ENCODE measurements at regions not wholly inside any gene's neighbourhood (a gene's known extent, or its start where the extent isn't known, plus 50 kb on each side); places are given as distances from the start of the nearest gene placed in this dataset.

DNA sequence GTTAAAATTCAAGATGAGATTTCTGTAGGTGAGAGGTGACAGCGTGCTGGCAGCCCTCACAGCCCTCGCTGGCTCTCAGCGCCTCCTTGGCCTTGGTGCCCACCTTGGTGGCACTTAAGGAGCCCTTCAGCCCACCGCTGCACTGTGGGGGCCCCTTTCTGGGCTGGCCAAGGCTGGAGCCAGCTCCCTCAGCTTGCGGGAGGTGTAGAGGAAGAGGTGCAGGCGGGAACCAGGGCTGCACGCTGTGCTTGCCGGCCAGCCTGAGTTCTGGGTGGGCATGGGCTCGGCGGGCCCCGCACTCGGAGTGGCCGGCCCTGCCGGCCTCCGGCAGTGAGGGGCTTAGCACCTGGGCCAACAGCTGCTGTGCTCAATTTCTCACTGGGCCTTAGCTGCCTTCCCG, 320.0 kb upstream of the VWC2 start:
- Histone ChIP-seq H4K20me1 (ENCODE audit: insufficient read depth, low read length) (no peaks in the 10 kb centered on the region), H3K27me3 (ENCODE audit: insufficient read depth, low read length) (no peaks in the 10 kb centered on the region), H3K4me2 (ENCODE audit: low read length) (no peak overlapping the region), H3K9me3 (ENCODE audit: insufficient read depth, low read depth, low read length) (no peaks in the 10 kb centered on the region), H3K4me3 (ENCODE audit: insufficient read depth, low read depth, low read length) (no peak overlapping the region), H3K79me2 (ENCODE audit: insufficient read depth, low read length) (no peaks in the 10 kb centered on the region), H3K27ac (ENCODE audit: low read depth, low read length) (no peak overlapping the region), H3K9ac (ENCODE audit: low read length) (no peak overlapping the region), H3K4me1 (ENCODE audit: insufficient read depth, low read length) (no peaks in the 10 kb centered on the region), H2AFZ (ENCODE audit: low read depth, low read length) (no peak overlapping the region), H3K36me3 (ENCODE audit: insufficient read depth, low read length) (no peaks in the 10 kb centered on the region)
- DNase-seq (ENCODE audit: low read depth) (no peak), FAIRE-seq (no peak)
- no peak overlapping the region for H3K27ac Mint-ChIP-seq (ENCODE audit: unreplicated experiment)
- no peaks in the 10 kb centered on the region for H3K4me1 Mint-ChIP-seq (ENCODE audit: low read depth, unreplicated experiment)
- TF ChIP-seq EZH2 (IDR thresholded peaks at IDR 0.05; ENCODE audit: insufficient read depth, low read length), result no peak
- TF ChIP-seq, protein P1, sequence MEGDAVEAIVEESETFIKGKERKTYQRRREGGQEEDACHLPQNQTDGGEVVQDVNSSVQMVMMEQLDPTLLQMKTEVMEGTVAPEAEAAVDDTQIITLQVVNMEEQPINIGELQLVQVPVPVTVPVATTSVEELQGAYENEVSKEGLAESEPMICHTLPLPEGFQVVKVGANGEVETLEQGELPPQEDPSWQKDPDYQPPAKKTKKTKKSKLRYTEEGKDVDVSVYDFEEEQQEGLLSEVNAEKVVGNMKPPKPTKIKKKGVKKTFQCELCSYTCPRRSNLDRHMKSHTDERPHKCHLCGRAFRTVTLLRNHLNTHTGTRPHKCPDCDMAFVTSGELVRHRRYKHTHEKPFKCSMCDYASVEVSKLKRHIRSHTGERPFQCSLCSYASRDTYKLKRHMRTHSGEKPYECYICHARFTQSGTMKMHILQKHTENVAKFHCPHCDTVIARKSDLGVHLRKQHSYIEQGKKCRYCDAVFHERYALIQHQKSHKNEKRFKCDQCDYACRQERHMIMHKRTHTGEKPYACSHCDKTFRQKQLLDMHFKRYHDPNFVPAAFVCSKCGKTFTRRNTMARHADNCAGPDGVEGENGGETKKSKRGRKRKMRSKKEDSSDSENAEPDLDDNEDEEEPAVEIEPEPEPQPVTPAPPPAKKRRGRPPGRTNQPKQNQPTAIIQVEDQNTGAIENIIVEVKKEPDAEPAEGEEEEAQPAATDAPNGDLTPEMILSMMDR (IDR thresholded peaks at IDR 0.05; ENCODE audit: insufficient read depth, low read depth, low read length), result no peak
- H3K36me3 Mint-ChIP-seq (ENCODE audit: low read depth, unreplicated experiment), result no peaks in the 10 kb centered on the region
- H3K9me3 Mint-ChIP-seq (ENCODE audit: unreplicated experiment), result no peaks in the 10 kb centered on the region
- H3K27me3 Mint-ChIP-seq (ENCODE audit: low read depth, unreplicated experiment), result no peaks in the 10 kb centered on the region
- H3K4me3 Mint-ChIP-seq (ENCODE audit: unreplicated experiment), result no peak overlapping the region

DNA sequence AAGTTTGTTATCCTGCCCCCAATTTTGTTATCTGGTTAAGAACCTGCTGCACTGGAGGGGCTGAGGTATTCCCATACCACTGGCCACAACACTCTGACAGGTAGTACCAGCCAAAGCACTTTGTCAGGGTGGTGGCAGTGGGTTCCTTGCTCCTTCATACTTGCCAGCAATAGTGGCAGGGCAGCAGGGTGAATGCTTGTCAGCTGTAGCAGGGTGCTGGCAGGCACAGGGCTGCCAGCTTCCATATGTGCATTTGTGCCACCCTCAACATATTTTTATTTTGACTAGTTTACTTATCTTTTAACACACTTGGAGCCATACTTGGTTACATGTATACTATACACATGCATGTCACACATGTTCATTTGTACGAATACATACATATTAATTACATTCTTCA, 294.0 kb upstream of the VWC2 start:
- Histone ChIP-seq H3K79me2 (ENCODE audit: insufficient read depth, low read length) (no peaks in the 10 kb centered on the region), H3K4me1 (ENCODE audit: insufficient read depth, low read length) (no peaks in the 10 kb centered on the region), H3K27me3 (ENCODE audit: insufficient read depth, low read length) (no peaks in the 10 kb centered on the region), H3K9ac (ENCODE audit: low read length) (no peak overlapping the region), H3K36me3 (ENCODE audit: insufficient read depth, low read length) (no peaks in the 10 kb centered on the region), H3K4me2 (ENCODE audit: low read length) (no peak overlapping the region), H2AFZ (ENCODE audit: low read depth, low read length) (no peak overlapping the region), H3K4me3 (ENCODE audit: insufficient read depth, low read depth, low read length) (no peak overlapping the region), H4K20me1 (ENCODE audit: insufficient read depth, low read length) (no peaks in the 10 kb centered on the region), H3K9me3 (ENCODE audit: insufficient read depth, low read depth, low read length) (peaks cover 6% of the 10 kb centered on the region), H3K27ac (ENCODE audit: low read depth, low read length) (no peak overlapping the region)
- DNase-seq (ENCODE audit: low read depth) (no peak), FAIRE-seq (no peak)
- no peak overlapping the region for H3K27ac Mint-ChIP-seq (ENCODE audit: unreplicated experiment)
- no peaks in the 10 kb centered on the region for H3K27me3 Mint-ChIP-seq (ENCODE audit: low read depth, unreplicated experiment)
- peaks cover 2% of the 10 kb centered on the region for H3K4me1 Mint-ChIP-seq (ENCODE audit: low read depth, unreplicated experiment)
- no peaks in the 10 kb centered on the region for H3K36me3 Mint-ChIP-seq (ENCODE audit: low read depth, unreplicated experiment)
- no peaks in the 10 kb centered on the region for H3K9me3 Mint-ChIP-seq (ENCODE audit: unreplicated experiment)
- no peak overlapping the region for H3K4me3 Mint-ChIP-seq (ENCODE audit: unreplicated experiment)
- TF ChIP-seq, protein P1 (IDR thresholded peaks at IDR 0.05; ENCODE audit: insufficient read depth, low read depth, low read length), result no peak
- TF ChIP-seq EZH2 (IDR thresholded peaks at IDR 0.05; ENCODE audit: insufficient read depth, low read length), result no peak

DNA sequence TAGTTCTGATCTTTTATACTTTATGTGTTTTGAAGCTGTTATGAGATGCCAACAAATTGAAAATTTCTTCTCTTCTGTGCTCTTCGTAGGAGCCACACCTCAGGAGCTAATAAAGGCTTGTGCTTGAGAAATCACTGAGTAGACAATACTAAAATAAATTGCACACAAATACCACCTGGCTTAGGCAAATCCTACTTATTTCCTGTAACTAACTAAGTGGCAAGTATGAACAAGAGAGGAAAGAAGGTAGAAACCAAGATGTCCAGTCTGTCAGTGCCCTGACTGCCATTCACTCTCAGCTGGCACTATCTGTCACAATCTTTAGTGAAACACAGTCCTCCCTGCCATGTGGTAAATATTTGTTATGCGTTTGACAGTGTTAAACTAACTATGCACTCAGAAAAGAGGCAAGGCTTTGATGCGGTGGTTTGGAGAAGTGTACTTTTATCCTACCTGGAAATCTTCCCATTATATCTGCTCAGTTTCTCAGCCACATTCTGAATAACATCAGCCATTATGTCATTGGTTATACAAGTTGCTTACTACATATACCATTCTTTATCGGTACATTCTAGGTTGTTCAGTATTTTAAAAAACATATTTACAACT, 293.4 kb upstream of the VWC2 start:
- Histone ChIP-seq H3K79me2 (ENCODE audit: insufficient read depth, low read length) (no peaks in the 10 kb centered on the region), H3K9me3 (ENCODE audit: insufficient read depth, low read depth, low read length) (peaks cover 6% of the 10 kb centered on the region), H3K36me3 (ENCODE audit: insufficient read depth, low read length) (no peaks in the 10 kb centered on the region), H2AFZ (ENCODE audit: low read depth, low read length) (no peak overlapping the region), H3K4me1 (ENCODE audit: insufficient read depth, low read length) (no peaks in the 10 kb centered on the region), H4K20me1 (ENCODE audit: insufficient read depth, low read length) (no peaks in the 10 kb centered on the region), H3K4me2 (ENCODE audit: low read length) (no peak overlapping the region), H3K4me3 (ENCODE audit: insufficient read depth, low read depth, low read length) (no peak overlapping the region), H3K27me3 (ENCODE audit: insufficient read depth, low read length) (no peaks in the 10 kb centered on the region), H3K9ac (ENCODE audit: low read length) (no peak overlapping the region), H3K27ac (ENCODE audit: low read depth, low read length) (no peak overlapping the region)
- Mint-ChIP-seq H3K9me3 (ENCODE audit: unreplicated experiment) (no peaks in the 10 kb centered on the region), H3K27ac (ENCODE audit: unreplicated experiment) (no peak overlapping the region), H3K4me3 (ENCODE audit: unreplicated experiment) (no peak overlapping the region), H3K4me1 (ENCODE audit: low read depth, unreplicated experiment) (peaks cover 2% of the 10 kb centered on the region), H3K27me3 (ENCODE audit: low read depth, unreplicated experiment) (no peaks in the 10 kb centered on the region), H3K36me3 (ENCODE audit: low read depth, unreplicated experiment) (no peaks in the 10 kb centered on the region)
- TF ChIP-seq, protein P1 (IDR thresholded peaks at IDR 0.05; ENCODE audit: insufficient read depth, low read depth, low read length), result no peak
- TF ChIP-seq EZH2 (IDR thresholded peaks at IDR 0.05; ENCODE audit: insufficient read depth, low read length), result no peak
- DNase-seq (ENCODE audit: low read depth) (no peak), FAIRE-seq (no peak)

Measured in astrocyte (in vitro differentiated cells and primary cell).